HG03039 (cell line): ENCODE measurements at regions not wholly inside any gene's neighbourhood (a gene's known extent, or its start where the extent isn't known, plus 50 kb on each side); places are given as distances from the start of the nearest gene placed in this dataset.

ENCODE experiments used
- ATAC-seq: cut with Tn5 transposase; IDR thresholded peaks from one replicate; pipeline ENCODE4 v1.9.1; 2021; ENCODE audit warnings: mild to moderate bottlenecking, moderate library complexity; ENCODE audit not compliant: unreplicated experiment

DNA sequence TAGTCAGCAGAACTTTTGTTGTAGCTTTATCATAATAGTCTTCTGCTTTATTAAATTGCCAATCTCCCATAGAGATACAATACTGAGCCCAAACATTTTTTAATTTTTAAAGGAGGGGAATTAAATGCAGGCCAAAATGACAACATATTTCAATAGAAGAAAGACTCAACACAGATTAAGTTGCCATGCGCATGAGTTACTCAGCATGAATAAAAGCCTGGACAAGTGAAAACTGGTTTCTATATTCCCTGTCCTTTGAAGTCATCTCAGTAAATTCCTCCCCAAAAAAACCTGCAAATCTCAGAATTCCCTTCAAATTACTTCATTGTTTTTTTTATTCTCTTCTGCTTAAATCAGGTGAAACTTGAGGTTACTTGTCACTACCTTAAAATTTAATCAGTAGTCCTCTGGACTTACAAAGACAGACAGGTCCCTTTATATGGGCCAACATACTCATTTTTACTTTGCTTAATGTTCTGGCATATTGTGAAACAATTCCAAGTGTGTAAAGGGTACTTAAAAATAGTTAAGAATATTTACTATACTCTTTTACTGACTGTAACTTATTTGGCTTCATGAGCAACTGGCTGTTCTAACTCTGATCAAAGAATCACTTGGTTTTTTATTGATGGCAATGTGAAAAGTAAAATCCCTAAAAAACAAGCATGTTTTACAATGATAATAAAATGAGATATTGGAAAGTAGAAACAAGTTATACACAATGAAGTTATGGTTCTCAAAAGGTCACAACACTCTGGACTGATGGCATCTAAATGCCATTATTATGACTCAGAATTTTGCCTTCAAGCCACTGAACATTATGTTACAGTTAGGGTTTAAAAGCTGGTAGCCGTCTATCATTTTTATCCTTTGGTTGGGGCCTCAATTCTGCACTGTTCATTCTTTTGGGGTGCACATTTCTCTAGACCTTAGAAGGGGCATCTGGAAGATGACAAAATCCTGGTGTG, 49.9 kb upstream of the COL21A1 start:
- ATAC-seq: no peak
